ENCODE measurements at regions not wholly inside any gene's neighbourhood (a gene's known extent, or its start where the extent isn't known, plus 50 kb on each side); places are given as distances from the start of the nearest gene placed in this dataset.
"Not testable (repeated sequence)": the region's sequence is repeated elsewhere in the genome, so short reads cannot be mapped to it uniquely, and the experiment has no call there.

DNA sequence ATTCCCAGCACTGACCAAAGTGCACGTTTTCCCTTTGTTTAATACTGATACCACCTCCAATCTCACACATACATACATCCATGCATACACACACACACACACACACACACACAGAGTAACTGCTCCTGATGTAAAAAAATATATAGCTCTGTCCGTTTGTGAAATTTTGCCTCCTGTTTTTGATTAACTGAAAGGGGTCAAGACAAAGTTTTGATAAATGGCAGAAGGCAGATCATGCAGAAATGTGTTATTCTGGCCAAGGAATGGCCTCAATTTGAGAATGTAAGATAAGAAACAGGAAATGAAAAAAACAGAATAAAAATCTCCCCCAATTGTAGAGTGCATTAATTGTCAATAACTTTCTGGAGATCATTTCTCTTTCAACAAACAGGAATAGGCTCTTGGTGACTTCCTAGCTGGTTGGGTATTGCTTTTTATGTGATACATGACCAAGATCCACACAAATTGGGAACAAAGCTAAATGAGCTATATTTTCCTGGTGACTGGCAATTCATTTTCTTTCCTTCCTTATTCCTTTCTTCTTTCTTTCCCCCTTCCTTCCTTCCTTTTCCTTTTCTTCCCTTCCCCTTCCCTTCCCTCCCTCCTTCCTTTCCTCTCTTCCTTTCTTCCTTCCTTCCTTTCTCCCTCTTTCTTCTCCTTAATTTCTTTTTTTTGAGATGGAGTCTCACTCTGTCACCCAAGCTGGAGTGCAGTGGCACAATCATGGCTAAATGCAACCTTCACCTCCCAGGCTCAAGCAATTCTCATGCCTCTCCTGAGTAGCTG lies 88.9 kb upstream of the PMAIP1 start:
- no peak for DNase-seq (ENCODE audit: low spot score)
- intact Hi-C loops (cut with DNase I): loop anchor here in 1 of 2 donors (10.0 kb wide), 1 partner anchor 186 kb away; no protein-coding TSS in a partner anchor

GRCh38 chr18:59810183-59810582 lies 89.6 kb upstream of the PMAIP1 start:
- intact Hi-C loops (cut with DNase I): loop anchor here in 1 of 2 donors (10.0 kb wide), 1 partner anchor 185 kb away; no protein-coding TSS in a partner anchor
- DNase-seq (ENCODE audit: low spot score): no peak

- intact Hi-C loops (cut with DNase I): no loop called here
- no peak for DNase-seq (ENCODE audit: low spot score)
These were observed 97.8 kb upstream of the PMAIP1 start for GRCh38 chr18:59802031-59802430.

DNA sequence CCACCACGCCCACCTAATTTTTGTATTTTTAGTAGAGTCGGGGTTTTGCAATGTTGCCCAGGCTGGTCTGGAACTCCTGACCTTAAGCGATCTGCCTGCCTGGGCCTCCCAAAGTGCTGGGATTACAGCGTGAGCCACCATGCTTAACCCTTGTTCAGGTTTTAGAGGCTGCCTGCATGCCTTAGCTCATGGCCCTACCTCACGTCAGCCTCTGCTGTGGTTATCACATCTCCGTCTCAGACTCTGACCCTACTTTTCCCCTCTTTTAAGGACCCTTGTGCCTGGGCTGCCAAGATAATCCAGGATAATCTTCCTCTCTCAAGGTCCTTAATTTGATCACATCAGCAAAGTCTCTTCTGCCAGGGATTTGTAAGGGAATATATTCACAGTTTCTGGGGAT lies 98.2 kb upstream of the PMAIP1 start:
- no peak for DNase-seq (ENCODE audit: low spot score)
- intact Hi-C loops (cut with DNase I): no loop called here

DNA sequence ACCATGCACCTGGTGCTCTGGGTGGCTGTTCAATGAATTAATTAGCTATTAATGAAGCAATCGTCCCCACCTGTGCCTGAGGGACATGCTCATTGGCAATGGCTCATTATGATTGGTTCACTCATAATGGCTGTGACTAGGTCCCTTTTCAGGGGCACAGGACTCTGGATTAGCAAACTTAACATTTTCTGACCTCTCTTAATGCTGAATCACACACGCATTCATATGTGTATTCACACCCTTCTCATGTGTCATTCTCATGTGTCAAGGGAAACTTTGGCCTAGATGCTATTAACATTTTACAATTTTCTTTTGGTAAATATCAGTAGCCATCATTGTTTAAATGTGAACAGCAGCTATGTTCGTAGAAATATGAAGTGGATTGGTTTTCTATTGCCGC lies 98.9 kb upstream of the PMAIP1 start:
- intact Hi-C loops (cut with DNase I): no loop called here
- no peak for DNase-seq (ENCODE audit: low spot score)

GRCh38 chr18:59799383-59800015 lies 100.3 kb upstream of the PMAIP1 start:
- DNase-seq (ENCODE audit: low spot score): no peak
- intact Hi-C loops (cut with DNase I): no loop called here

GRCh38 chr18:59795882-59796281 lies 98.7 kb upstream of the CCBE1 start:
- intact Hi-C loops (cut with DNase I): no loop called here
- no peak for DNase-seq (ENCODE audit: low spot score)

DNA sequence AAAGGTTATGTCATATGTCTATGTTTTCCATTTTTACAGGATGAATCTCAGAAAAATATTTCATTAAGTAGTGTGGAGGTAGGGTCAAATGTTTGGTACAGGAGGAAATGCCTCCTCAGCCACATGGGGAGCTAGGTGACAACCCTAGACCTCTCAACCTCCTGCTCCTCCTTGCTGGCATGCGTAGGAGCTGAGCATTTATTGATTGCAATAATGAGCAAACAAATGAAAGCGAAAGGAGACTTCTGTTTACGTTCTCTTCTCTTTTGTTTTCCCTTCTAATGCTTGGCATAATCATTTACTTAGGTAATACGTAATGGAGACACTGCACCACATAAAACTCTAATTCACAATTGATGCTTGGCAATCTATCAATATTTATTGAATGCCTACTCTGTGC lies 95.1 kb upstream of the CCBE1 start:
- no peak for DNase-seq (ENCODE audit: low spot score)
- intact Hi-C loops (cut with DNase I): no loop called here

DNA sequence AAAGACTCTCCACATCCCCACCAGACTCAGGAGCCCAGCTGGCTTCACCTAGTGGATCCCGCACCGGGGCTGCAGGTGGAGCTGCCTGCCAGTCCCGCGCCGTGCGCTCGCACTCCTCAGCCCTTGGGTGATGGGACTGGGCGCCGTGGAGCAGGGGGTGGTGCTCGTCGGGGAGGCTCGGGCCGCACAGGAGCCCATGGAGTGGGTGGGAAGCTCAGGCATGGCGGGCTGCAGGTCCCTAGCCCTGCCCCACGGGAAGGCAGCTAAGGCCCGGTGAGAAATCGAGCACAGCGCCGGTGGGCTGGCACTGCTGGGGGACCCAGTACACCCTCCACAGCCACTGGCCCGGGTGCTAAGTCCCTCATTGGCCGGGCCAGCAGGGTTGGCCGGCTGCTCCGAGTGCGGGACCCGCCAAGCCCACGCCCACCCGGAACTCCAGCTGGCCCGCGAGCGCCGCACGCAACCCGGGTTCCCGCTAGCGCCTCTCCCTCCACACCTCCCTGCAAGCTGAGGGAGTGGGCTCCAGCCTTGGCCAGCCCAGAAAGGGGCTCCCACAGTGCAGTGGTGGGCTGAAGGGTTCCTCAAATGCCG lies 93.2 kb upstream of the CCBE1 start:
- DNase-seq (ENCODE audit: low spot score); intact Hi-C loops (cut with DNase I): not testable (repeated sequence)

- intact Hi-C loops (cut with DNase I): no loop called here
- DNase-seq (ENCODE audit: low spot score): no peak
These were observed 91.5 kb upstream of the CCBE1 start for GRCh38 chr18:59788791-59789106.

DNA sequence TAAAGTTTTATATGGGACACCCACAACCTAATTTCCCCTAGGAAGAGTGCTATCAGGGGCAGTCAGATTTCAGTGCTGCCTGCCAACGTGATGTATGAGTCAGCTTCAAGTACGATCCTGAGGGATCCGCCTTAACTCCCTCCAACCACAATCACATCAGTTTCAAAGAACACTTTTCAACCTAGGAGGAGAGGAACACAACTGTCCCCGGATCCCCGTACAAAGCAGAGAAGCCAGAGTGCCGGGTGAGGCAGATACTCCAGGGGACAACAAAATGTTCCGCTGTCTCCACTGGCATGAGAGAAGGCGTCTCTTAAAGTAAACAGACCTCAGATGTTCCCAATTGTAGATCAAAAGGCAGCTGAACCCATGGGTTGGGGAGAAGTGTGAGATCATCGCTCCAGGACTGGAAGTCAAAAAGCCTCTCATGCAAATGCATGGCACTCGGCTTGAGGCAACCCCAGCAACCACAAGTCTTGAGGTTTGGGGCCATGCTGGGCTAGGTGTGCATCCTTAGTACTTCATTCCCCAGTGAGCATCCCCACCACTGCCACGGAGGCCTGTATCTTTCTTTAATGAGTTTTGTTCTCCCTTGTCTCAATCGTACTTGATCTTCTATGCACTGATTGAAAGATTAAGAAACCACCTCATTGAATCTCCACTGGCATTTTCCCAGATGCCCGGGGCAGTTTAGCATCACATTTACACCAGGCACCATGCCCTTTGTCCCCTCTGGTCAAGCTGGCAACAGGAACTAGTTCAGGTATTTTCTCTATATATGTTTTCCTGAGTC lies 91.0 kb upstream of the CCBE1 start:
- intact Hi-C loops (cut with DNase I): no loop called here
- no peak for DNase-seq (ENCODE audit: low spot score)

- intact Hi-C loops (cut with DNase I): no loop called here
- DNase-seq (ENCODE audit: low spot score): no peak
These were observed 87.5 kb upstream of the CCBE1 start for GRCh38 chr18:59784694-59785093.

- intact Hi-C loops (cut with DNase I): no loop called here
- DNase-seq (ENCODE audit: low spot score): no peak
These were observed 85.9 kb upstream of the CCBE1 start for GRCh38 chr18:59783138-59783537.

DNA sequence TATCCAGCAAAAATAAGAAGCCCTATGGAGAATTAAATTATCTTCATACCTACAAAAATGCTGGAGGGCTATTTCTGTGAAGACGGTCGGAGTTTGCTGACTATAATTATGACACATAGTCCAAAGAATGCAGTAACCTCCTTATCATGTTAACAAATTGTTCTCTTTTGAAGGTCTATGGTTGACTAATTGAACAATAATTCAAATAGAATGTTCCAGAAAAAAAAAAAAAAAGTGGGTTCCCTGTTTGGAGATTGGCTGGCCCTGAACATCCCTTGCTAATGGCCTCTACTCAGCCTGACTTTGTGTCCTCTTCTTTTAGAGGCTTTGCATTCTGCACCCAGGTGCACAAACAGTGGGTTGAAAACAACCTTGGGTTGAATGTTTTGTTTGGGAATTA lies 82.8 kb upstream of the CCBE1 start:
- no peak for DNase-seq (ENCODE audit: low spot score)
- intact Hi-C loops (cut with DNase I): no loop called here

- no peak for DNase-seq (ENCODE audit: low spot score)
- intact Hi-C loops (cut with DNase I): no loop called here
These were observed 81.2 kb upstream of the CCBE1 start for GRCh38 chr18:59778434-59778833.

- no peak for DNase-seq (ENCODE audit: low spot score)
- intact Hi-C loops (cut with DNase I): no loop called here
These were observed 80.4 kb upstream of the CCBE1 start for GRCh38 chr18:59777636-59778035.

DNA sequence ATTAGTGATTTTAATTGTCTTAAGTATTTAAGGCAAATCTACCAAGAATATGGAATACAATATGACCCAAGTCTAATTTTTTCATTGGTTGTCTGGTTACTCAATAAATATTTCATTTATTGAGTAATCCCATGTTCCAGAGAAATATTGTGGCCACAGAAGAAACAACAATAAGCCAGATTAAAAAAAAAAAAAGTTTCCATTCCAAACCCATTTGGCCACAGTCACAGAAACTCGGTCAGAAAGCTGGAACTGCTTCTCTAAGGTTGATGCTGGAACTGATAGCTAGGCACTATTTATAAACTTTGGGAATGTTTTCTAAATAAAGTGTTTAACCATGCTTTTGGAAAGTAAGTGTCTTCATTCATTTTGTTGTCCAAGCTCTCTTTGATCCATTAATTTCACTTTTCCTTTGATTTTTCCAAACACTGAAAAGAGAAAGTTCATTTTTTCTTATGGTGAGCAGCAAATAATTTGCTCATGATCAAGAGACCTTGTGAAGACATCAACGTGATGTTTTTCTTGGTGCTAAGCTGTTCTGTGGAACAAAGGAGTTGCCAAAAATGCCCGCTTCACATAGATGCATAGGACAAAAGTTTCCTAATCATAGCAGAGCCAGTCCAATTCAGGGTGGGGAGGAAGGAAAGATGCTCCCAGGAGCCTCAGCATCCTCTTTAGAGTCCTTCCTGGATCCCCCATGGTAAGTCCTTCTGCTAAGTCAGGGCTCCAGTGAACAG lies 72.1 kb upstream of the CCBE1 start:
- intact Hi-C loops (cut with DNase I): no loop called here

GRCh38 chr18:59768409-59768808 lies 71.2 kb upstream of the CCBE1 start:
- intact Hi-C loops (cut with DNase I): no loop called here
- DNase-seq (ENCODE audit: low spot score): no peak

More for the DNA sequence above, 72.1 kb upstream of the CCBE1 start:
- DNase-seq (ENCODE audit: low spot score): no peak

- no peak for DNase-seq (ENCODE audit: low spot score)
- intact Hi-C loops (cut with DNase I): no loop called here
These were observed 70.5 kb upstream of the CCBE1 start for GRCh38 chr18:59767732-59768131.
